Right renal pelvis (tissue), 4 donors: ENCODE measurements at regions not wholly inside any gene's neighbourhood (a gene's known extent, or its start where the extent isn't known, plus 50 kb on each side); places are given as distances from the start of the nearest gene placed in this dataset.
"Not testable (repeated sequence)": the region's sequence is repeated elsewhere in the genome, so short reads cannot be mapped to it uniquely, and the experiment has no call there.

Source experiments
- DNase-seq, 4 donors: peaks; one replicate each; pipeline ENCODE4 v3.0.0-alpha.2; 2013; ENCODE audit warnings: low read depth in 4 of 4, low spot score in 3 of 4, missing footprints in 1 of 4

DNA sequence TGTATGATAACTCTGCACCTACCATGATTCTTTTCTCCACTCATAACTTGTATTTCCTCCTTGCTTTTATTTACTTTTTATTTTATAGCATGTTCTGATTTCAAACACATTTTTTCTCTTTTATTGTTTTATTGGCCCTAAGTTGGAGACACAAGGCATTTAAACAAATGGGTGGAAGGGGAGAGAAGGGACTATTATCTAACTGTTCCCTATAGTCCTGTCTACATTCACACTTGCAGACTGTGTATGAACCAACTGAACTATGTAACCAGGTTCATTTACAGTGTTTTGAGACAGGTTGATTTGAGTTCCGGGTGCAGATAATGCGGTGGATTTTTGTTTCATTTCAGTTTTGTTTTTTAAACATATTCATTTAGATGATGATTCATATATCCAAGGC, 830.6 kb upstream of the SEMA6A start:
- no peak for DNase-seq

DNA sequence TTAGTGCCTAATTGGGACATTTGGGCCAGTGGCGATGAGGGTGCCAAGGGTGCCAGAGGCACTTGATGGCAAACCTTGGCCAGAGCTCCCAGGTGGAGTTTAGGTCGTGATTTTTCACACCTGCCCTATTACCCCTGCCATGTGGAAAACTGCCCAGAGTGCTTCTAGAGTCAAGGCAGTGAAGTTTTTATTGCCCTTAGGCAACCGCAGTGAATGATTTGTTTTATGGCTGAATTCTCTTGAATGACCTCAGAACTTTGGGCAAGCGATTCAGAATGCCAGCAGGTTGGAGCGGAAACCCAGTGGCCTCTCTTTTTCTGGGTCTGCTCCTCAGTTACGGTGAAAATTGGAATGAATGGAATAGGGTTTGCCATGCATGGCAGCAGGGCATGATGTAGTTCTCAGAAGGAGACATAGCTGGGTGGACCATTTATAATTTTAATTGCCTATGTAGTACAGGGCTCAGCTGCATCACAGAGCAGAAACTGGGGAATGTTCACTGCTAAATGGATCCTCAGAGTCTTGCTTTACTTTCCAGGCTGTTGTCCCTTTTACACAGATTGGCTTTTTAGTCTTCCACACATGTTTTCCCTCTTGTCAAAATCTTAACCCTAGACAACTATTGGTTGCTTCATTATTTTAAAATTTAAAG, 820.0 kb upstream of the SEMA6A start:
- DNase-seq, result no peak

DNA sequence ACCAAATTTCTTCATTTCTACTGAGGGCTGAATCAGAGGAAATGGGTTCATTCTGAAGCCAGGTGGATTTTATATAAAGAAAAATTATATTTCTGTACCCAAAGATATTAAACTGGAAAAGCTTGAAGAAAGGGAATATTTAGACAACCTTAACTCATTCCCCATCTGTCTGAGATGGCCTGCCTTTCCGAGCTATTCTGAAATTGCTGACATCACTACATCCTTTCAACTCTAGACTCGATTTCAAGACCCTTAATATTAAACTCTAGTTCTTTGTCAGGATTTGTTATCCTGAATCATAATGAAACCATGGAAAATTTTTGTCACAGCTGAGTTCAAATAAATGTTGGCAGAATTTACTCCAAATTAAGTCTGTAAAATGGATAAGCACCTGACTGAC, 818.5 kb upstream of the SEMA6A start:
- no peak for DNase-seq

DNA sequence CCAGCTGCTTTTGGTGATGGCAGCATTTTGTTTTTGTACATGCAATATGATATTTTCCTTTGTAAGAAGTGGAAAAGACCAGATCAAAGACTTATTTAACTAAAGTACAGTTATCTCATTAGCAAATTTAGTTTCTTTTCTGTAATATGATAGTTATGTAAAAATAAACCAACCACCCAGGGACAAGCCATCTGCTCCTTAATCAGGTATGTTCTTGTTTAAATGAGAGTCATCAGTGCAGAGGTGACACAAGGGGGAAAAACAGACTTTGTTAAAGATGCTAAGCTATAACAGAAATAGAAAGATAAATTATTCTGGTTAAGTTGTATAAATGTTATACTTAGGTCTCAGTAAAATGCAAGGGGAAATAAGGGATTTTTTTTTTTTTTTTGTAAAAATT, 805.7 kb upstream of the SEMA6A start:
- DNase-seq, result no peak

DNA sequence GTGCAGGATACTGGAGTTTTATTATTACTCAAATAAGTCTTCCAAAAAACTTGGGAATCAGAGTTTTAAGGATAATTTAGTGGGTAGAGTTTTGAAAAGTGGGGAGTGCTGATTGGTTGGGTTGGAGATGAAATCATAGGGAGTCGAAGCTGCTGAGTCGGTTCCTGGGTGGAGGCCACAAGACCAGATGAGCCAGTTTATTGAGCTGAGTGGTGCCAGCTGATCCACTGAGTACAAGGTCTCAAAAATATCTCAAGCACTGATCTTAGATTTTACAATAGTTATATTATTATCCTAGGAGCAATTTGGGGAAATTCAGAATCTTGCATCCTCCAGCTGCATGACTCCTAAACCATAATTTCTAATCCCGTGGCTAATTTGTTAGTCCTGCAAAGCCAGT, 804.9 kb upstream of the SEMA6A start:
- no peak for DNase-seq

DNA sequence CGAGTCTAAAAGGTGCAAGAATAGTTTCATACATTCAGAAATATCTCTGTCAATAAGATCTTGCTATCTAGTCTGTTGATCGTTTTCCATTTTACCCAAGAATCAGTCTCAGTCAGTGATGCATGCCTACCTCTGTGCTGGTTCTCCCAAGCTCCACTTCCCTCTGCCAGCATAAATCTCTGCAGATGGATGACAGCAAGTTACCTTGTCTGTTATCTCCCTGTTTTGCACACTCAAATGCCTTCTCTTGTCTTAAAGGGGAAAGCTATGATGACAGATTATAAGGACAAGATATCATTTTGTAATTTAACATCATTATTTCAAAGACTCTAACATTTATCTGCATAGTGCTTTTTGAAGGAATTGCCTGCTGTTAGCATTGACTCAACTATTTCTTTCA, 802.1 kb upstream of the SEMA6A start:
- no peak for DNase-seq

DNA sequence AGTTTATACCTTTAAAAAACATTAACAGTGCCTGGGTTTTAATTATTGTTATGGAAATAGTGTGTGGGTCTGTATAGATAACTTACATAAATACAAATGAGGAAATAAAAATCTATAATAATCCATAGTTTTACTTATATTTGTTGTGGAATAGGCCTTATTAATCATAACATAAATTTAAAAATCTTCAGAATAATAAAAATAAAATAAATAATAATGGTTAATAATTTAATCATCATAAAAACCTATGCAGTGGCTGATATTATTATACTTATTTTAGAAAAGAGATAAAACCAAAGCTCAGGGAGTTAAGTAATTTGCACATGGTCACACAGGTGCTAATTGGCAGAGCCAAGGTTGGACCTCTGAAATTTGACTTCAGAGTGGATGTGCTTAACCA, 785.3 kb upstream of the SEMA6A start:
- no peak for DNase-seq

DNA sequence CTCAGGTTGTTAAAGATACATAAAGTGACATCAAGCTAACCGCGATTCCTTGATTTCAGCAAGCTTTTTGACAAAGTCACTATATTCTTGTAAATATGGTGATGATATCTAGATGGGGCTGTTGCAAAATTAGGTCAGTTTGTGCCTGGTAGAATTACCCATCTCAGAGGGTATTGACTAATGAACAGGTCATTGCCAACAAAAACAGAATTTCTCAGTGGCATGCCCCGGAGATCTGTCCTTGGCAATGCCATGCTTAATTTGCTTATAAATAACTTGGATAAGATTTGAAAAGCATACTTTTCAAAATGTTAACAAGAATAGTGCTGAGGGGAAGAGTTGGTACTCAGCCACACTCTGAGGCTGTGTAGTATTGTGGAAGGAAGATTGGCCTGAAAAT, 783.3 kb upstream of the SEMA6A start:
- DNase-seq, result no peak

DNA sequence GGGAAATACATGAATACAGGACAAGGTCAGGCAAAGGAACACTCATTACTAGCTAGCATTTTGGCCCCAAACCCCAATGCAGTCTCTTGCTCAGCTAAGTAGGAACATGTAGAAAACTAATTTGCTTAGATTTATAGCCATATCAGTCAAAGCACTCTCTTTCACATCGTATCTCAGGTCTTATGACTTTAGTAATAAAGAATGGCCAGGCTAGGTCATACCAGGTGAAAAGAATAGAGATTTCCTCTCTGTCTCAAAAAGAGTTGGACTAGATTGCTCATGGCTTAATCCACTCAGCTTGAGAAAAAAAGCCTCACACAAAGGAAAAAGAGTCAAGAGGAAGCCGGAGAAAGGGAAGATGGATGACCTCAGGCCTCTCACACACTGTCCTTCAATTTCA, 772.7 kb upstream of the SEMA6A start:
- no peak for DNase-seq

DNA sequence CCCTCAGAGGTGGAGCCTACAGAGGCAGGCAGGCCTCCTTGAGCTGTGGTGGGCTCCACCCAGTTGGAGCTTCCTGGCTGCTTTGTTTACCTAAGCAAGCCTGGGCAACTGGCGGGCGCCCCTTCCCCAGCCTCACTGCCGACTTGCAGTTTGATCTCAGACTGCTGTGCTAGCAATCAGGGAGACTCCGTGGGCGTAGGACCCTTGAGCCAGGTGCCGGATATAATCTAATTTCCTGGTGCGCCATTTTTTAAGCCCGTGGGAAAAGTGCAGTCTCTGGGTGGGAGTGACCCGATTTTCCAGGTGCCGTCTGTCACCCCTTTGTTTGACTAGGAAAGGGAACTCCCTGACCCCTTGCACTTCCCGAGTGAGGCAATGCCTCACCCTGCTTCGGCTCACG, 769.1 kb upstream of the SEMA6A start:
- DNase-seq, result not testable (repeated sequence)

DNA sequence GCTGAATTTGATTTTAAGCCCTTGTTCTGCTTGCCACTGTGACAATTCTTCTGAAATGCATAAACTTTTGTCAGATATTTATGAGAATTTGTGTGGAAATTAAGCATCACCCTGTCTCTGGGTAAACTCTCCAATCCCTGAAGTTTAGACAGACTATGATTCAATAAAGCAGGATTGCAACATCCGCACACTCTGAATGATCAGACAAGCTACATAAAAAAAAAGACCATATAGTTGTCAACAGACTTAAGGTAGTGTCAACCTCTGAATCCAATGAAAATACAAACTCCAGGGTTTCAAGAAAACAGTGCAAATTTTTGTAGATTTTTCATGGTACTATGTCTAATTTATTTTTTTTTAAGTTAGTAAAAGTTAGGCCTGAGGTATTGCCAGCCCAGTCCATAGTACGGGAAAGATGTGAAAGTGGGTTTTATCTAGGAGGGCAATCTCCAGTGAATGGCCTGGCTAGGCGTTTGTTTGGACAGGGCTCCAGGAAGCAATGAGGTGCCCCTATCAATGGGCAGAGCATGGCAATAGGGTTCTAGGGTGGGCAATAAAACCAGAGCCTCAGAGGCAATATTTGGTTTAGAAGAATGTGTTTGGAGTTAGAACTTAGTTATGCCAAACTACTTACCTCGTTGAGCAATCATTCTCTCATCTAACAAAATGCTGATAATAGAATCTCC, 762.6 kb upstream of the SEMA6A start:
- DNase-seq, result no peak

DNA sequence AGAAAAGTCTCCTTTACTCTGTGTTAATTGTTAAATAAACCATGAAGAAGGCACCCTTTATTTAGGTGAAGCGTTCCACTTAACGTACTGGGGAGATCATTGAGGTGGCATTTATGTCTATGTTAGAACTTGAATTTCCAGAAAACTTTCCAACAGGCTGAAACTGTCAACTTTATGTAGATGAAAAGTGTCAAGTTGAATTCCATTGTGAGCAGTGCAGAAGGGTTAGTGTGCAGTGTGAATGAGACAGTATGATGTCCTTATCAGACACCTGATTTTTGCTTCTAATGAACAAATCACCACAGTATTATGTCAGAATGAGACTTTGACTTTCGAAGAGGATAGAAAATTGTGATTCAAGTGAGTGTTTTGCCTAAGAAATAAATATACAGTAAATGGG, 761.6 kb upstream of the SEMA6A start:
- no peak for DNase-seq

DNA sequence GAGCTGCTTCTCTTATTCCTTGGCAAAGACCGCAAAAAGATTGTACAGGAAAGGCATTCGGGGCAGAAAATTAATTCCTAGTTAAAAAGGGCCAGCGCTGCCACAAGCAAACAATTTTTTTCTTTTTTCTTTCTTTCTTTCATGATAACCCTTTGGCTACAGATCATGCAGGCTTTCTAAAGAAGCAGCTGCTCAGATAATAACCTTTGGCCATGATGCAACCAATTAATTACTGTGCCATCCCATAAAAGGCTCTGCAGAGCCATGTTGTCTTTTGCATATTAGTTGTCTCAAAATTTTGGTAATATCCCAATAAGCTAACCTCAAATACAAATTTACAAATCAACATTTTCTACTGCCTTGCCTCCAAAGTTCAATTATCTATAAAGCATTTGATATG, 758.4 kb upstream of the SEMA6A start:
- no peak for DNase-seq

DNA sequence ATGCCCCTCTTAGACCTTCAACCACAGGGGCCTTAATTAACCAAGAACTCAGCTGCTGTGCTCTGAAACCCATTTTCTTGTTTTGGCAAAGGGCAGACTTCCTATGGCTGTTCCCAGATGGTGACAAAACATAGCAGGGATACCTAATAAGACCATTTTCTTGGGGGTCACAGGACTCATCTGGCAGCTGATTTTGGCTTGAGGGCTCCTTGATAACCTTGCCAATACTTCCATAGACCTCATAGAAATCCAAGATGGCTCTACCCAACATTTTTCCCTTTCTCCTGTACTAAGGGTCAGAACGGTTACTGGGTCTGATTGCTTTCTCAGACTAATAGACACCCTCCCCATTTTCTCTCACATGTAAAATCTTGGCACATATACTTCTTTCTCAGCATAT, 757.7 kb upstream of the SEMA6A start:
- no peak for DNase-seq

DNA sequence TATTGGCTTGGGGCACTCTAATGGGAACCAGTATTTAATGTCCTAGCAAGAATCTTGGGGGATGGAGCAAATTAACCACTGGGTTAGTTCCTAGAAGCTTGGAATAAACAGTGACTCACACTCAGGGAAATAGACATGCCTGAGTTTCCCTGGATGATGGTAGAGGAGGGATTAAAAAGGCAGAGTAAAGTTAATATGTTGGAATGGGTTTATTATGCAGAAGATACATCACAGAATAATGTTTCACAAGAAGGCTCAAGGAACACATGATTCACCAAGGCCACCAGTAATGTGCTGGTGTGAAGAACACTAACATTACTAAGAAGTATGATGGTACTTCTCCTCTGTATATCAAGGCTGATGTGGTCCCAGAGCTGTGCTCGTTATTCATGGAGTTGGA, 752.9 kb upstream of the SEMA6A start:
- DNase-seq, result no peak

DNA sequence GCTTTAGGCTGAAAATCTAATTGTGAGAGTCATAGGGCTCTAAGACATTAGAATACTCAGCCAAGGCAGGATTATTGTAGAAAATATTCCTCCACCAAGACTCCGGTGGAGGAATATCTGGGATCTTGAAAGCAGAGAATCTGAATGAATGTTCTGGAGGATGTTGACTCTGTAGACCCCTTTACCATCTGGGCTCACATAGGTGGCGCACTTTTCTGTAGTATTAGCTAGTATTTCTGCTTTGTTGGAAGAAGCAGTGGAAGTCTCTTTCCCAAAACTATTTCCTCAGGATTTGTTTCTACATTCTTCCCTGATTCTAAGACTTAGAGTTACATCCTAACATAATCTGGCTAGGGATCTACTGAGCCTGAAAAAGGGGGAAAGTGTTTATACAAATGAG, 752.4 kb upstream of the SEMA6A start:
- no peak for DNase-seq

DNA sequence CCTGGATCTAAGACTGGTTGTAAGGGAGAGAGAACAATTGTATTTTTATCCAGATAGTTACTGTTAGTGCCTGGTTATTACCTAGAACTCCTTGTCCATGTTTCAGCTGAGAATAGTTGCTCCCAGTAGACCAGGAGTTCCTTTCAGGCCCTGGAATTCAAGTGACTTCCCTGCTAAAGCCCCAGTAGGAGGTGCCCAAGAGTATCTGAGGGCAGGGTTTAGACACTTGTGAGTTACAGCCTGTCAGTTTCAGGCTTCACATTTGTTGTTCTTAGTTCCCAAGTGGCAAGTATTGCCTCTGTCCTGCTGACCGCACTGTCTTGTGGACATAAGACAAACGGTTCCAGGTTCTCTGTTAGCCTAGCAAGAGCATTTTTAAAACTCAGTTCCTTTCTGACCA, 743.9 kb upstream of the SEMA6A start:
- no peak for DNase-seq

DNA sequence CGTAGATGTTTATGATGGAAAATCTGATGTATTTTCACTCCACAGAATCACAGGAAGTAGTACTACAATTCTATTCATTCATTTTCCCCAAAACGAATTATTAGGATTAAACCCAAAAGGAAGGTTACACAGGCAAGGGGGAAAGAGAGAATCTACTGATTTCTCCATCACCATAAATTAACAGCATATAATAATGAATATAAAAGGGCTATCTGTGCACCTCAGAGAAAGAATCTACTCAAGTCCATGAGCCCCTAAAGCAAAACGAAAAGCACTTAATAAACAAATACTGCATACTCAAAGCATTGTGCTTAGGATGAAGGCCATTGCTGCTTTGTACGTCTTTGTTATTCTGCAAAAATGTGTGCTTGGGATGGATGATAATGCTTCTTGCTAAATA, 740.5 kb upstream of the SEMA6A start:
- DNase-seq, result no peak

DNA sequence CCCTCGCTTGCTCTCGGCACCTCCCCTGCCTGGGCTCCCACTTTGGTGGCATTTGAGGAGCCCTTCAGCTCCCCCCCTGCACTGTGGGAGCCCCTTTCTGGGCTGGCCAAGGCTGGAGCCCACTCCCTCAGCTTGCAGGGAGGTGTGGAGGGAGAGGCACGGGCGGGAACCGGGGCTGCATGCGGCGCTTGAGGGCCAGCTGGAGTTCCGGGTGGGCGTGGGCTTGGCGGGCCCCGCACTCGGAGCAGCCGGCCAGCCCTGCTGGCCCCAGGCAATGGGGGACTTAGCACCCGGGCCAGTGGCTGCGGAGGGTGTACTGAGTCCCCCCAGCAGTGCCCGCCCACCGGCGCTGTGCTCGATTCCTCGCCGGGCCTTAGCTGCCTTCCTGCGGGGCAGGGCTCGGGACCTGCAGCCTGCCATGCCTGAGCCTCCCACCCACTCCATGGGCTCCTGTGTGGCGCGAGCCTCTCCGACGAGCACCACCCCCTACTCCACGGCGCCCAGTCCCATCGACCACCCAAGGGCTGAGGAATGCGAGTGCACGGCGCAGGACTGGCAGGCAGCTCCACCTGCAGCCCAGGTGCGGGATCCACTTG, 730.0 kb upstream of the SEMA6A start:
- not testable (repeated sequence) for DNase-seq

DNA sequence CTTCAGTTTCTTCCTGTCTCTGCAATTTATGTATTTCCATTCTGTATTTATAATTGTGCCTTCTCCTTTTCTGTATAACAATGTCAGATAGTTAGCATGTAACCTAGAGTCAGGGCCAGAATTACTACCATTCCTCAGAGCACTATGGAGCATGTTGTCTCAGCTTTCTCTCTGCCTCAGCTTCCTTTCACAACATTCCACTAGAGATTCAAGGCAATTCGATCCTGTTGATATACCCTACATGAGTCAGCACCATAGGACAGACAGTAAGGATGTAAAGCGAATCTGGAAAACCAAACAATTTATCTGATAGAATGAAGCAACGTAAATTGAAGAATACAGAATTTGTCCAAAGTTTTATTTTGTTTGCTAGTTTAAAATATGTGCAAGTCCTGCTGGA, 728.3 kb upstream of the SEMA6A start:
- no peak for DNase-seq

DNA sequence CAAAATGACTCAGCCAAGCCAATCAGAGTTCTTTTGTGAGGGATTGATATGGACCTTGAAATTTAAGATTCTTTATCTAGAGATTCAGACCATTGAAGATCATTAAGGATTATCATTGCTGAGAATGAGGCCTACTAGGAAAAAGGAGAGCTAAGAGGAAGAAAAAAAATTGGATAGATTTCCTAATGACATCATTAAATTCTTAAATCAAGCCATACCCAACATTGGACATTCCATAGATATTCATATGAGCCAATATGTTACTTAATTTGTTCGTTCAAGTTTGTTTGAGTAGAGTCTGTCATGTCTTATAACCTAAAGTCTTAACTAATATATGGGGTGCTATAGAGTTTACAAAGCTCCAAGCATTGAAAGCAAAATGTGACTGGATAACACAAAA, 727.9 kb upstream of the SEMA6A start:
- DNase-seq, result no peak

DNA sequence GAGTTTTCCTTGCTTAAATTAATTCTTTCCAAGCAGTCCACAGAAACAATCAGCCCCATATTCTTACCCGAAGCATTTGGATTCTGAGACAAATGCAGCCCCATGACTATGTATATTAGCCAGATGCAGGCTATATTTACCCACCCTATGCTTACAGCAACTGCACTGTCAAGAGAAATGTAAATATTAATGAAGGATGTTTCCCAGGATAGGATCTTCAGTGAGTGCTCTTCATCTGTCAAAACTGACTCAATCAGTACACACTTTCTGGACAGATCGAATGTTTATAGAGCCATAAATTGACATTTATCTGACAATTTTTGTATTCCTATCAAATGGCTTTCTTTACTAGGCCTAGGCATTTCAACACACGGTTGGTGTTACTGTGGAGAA, 725.3 kb upstream of the SEMA6A start:
- DNase-seq, result no peak
